GM21825 (cell line): ENCODE measurements at regions not wholly inside any gene's neighbourhood (a gene's known extent, or its start where the extent isn't known, plus 50 kb on each side); places are given as distances from the start of the nearest gene placed in this dataset.

Source experiments
- ATAC-seq: cut with Tn5 transposase; IDR thresholded peaks from one replicate; pipeline ENCODE4 v1.9.1; 2021; ENCODE audit warnings: mild to moderate bottlenecking, moderate library complexity; ENCODE audit not compliant: unreplicated experiment

GRCh38 chr4:160772668-160773067 is 1391.1 kb downstream of the FSTL5 start:
- no peak for ATAC-seq

GRCh38 chr4:160795216-160795615 is 1368.6 kb downstream of the FSTL5 start:
- ATAC-seq: no peak

GRCh38 chr4:160808174-160808573 is 1355.6 kb downstream of the FSTL5 start:
- ATAC-seq: no peak

GRCh38 chr4:160809576-160809975 is 1354.2 kb downstream of the FSTL5 start:
- ATAC-seq: no peak

- ATAC-seq: no peak
These were observed 1353.4 kb downstream of the FSTL5 start for GRCh38 chr4:160810424-160810823.

GRCh38 chr4:160810941-160811340 is 1352.9 kb downstream of the FSTL5 start:
- ATAC-seq: no peak

GRCh38 chr4:160811956-160812355 is 1351.8 kb downstream of the FSTL5 start:
- ATAC-seq: no peak

- no peak for ATAC-seq
These were observed 1349.1 kb downstream of the FSTL5 start for GRCh38 chr4:160814726-160815125.

GRCh38 chr4:160818571-160818970 is 1345.2 kb downstream of the FSTL5 start:
- ATAC-seq: no peak

- ATAC-seq: no peak
These were observed 1344.0 kb downstream of the FSTL5 start for GRCh38 chr4:160819791-160820190.

- no peak for ATAC-seq
These were observed 1339.3 kb downstream of the FSTL5 start for GRCh38 chr4:160824481-160824880.

GRCh38 chr4:160825644-160826338 is 1338.0 kb downstream of the FSTL5 start:
- no peak for ATAC-seq

GRCh38 chr4:160826339-160826679 is 1337.5 kb downstream of the FSTL5 start:
- no peak for ATAC-seq

- no peak for ATAC-seq
These were observed 1332.5 kb downstream of the FSTL5 start for GRCh38 chr4:160831165-160831922.

- no peak for ATAC-seq
These were observed 1328.0 kb downstream of the FSTL5 start for GRCh38 chr4:160835789-160836188.

- no peak for ATAC-seq
These were observed 1327.4 kb downstream of the FSTL5 start for GRCh38 chr4:160836431-160836830.

- no peak for ATAC-seq
These were observed 1317.7 kb downstream of the FSTL5 start for GRCh38 chr4:160846121-160846520.

- no peak for ATAC-seq
These were observed 1316.6 kb downstream of the FSTL5 start for GRCh38 chr4:160847228-160847627.

- no peak for ATAC-seq
These were observed 1315.3 kb downstream of the FSTL5 start for GRCh38 chr4:160848489-160848888.

- ATAC-seq: no peak
These were observed 1314.7 kb downstream of the FSTL5 start for GRCh38 chr4:160848901-160849760.

GRCh38 chr4:160864253-160864652 is 1299.5 kb downstream of the FSTL5 start:
- ATAC-seq: no peak

GRCh38 chr4:160869899-160870298 is 1293.9 kb downstream of the FSTL5 start:
- ATAC-seq: no peak
